PC-3 (cell line): ENCODE measurements at regions not wholly inside any gene's neighbourhood (a gene's known extent, or its start where the extent isn't known, plus 50 kb on each side); places are given as distances from the start of the nearest gene placed in this dataset.

Experiments
- ATAC-seq: fragments of 200-7000 bp; cut with Tn5 transposase; 2 replicates; pipeline ENCODE4 v1.9.1; 2020; ENCODE audit warnings: mild to moderate bottlenecking, moderate library complexity
- BruUV-seq: library from RNA; stranded (reverse); fragments of 400-500 nt; replicated peaks from 2 replicates; lab custom pipeline; 2021; lab: Mats Ljungman, UMichigan
- CTCF ChIA-PET: fragments of 300-600 bp; sonication (Branson Sonifier 250); formaldehyde crosslinking; loops from one replicate; lab custom pipeline; 2022; ENCODE audit warnings: antibody characterized with exemption; lab: Charles Lee
- POLR2A ChIA-PET: fragments of 300-600 bp; sonication (Branson Sonifier 250); formaldehyde crosslinking; loops from one replicate; lab custom pipeline; 2022; ENCODE audit warnings: antibody characterized with exemption; ENCODE audit not compliant: unreplicated experiment; lab: Charles Lee
- DNase-seq: peaks from one replicate; pipeline ENCODE4 v3.0.0-alpha.2; 2015
- H2AFZ ChIP-seq: fragments of 300-600 bp; sonication (generic); 2 replicates; pipeline ENCODE4 v1.6.0; 2016; ENCODE audit warnings: antibody characterized with exemption, low read length
- H3F3A ChIP-seq: fragments of 300-600 bp; sonication (generic); one replicate; pipeline ENCODE4 v1.6.0; 2017; ENCODE audit warnings: antibody characterized with exemption, low read length, control low read depth, mild to moderate bottlenecking; ENCODE audit not compliant: unreplicated experiment
- H3K27ac ChIP-seq: fragments of 300-600 bp; sonication (generic); 2 replicates; pipeline ENCODE4 v1.5.1; 2016; ENCODE audit warnings: mild to moderate bottlenecking, low read length
- H3K27me3 ChIP-seq: fragments of 300-600 bp; sonication (generic); 2 replicates; pipeline ENCODE4 v1.6.1; 2016; ENCODE audit warnings: low read length, mixed read lengths
- H3K36me3 ChIP-seq: fragments of 300-600 bp; sonication (generic); 2 replicates; pipeline ENCODE4 v1.6.1; 2016; ENCODE audit warnings: low read depth, mixed run types, low read length, mixed read lengths
- H3K4me1 ChIP-seq: fragments of 300-600 bp; sonication (generic); 2 replicates; pipeline ENCODE4 v1.5.1; 2016; ENCODE audit warnings: low read length; ENCODE audit not compliant: insufficient read depth
- H3K4me2 ChIP-seq: fragments of 300-600 bp; sonication (generic); 2 replicates; pipeline ENCODE4 v1.6.0; 2016; ENCODE audit warnings: low read length
- H3K4me3 ChIP-seq: fragments of 300-600 bp; sonication (generic); 2 replicates; pipeline ENCODE4 v1.5.1; 2016; ENCODE audit warnings: mild to moderate bottlenecking, low read length, mixed read lengths
- H3K79me2 ChIP-seq: fragments of 300-600 bp; sonication (generic); 2 replicates; pipeline ENCODE4 v1.6.1; 2017; ENCODE audit warnings: low read length, mixed read lengths
- H3K9ac ChIP-seq: fragments of 300-600 bp; sonication (generic); 2 replicates; pipeline ENCODE4 v1.6.0; 2016; ENCODE audit warnings: mild to moderate bottlenecking, low read length
- H3K9me2 ChIP-seq: fragments of 300-600 bp; sonication (generic); replicated peaks from 2 replicates; pipeline ENCODE4 v1.6.1; 2016; ENCODE audit warnings: mixed run types, low read length, mixed read lengths
- H3K9me3 ChIP-seq: fragments of 300-600 bp; sonication (generic); 2 replicates; pipeline ENCODE4 v1.6.1; 2016; ENCODE audit warnings: low read length, mixed read lengths
- H4K20me1 ChIP-seq: fragments of 300-600 bp; sonication (generic); 2 replicates; pipeline ENCODE4 v1.6.1; 2016; ENCODE audit warnings: low read length, mixed read lengths
- EZH2 ChIP-seq: fragments of 300-600 bp; sonication (generic); IDR thresholded peaks from one replicate; pipeline ENCODE4 v1.6.1; 2017; ENCODE audit warnings: antibody characterized with exemption, mild to moderate bottlenecking, low read length; ENCODE audit not compliant: unreplicated experiment
- EZH2phosphoT487 ChIP-seq: fragments of 300-600 bp; sonication (generic); IDR thresholded peaks from 2 replicates; pipeline ENCODE4 v1.6.1; 2018; ENCODE audit warnings: mild to moderate bottlenecking, antibody characterized with exemption, low read length, borderline replicate concordance
- intact Hi-C: fragments of 100-400 bp; cut with micrococcal nuclease; formaldehyde crosslinking; loops from 2 replicates; pipeline ENCODE4 v1.9.0; 2023
- TF ChIP-seq, protein P1 (sequence below): fragments of 300-600 bp; sonication (generic); conservative IDR thresholded peaks from 2 replicates; pipeline ENCODE4 v1.5.1; 2017; ENCODE audit warnings: antibody characterized with exemption, low read depth, mild to moderate bottlenecking, low read length

DNA sequence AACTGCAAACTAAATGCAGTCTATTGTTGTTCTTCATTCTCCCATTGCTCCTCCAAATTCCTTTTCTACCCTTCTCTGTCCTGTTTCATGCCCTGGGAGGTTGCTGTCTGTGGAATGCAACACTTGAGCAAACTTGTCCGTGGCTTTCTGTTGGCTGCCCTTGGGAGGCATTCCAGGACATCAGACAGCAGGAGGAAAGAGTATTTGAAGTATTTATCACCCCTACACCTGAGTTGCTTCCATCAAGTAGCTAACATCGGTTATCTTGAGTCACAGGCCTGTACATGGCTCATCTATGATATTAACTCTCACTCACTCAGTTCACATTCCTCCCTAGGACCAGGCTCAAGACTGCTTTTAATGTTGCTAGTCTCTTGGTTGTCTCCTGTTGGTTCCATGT is 803.4 kb upstream of the CDH6 start:
- ChIA-PET CTCF (no interaction called here), POLR2A (no interaction called here)
- Histone ChIP-seq H4K20me1 (no peaks in the 10 kb centered on the region), H3K27ac (no peak overlapping the region), H3K9ac (no peak overlapping the region), H3K27me3 (no peaks in the 10 kb centered on the region), H3K4me1 (no peaks in the 10 kb centered on the region), H3K9me3 (no peaks in the 10 kb centered on the region), H3F3A (no peaks in the 10 kb centered on the region), H3K79me2 (no peaks in the 10 kb centered on the region), H3K36me3 (no peaks in the 10 kb centered on the region), H2AFZ (peak overlapping the region; percentile 20; the same call in 1 of the 2 replicates), H3K9me2 (no peaks in the 10 kb centered on the region), H3K4me2 (no peak overlapping the region), H3K4me3 (no peak overlapping the region)
- ATAC-seq (no peak), DNase-seq (no peak)
- BruUV-seq: no TSS peak
- intact Hi-C loops: no loop called here
- TF ChIP-seq, protein P1, sequence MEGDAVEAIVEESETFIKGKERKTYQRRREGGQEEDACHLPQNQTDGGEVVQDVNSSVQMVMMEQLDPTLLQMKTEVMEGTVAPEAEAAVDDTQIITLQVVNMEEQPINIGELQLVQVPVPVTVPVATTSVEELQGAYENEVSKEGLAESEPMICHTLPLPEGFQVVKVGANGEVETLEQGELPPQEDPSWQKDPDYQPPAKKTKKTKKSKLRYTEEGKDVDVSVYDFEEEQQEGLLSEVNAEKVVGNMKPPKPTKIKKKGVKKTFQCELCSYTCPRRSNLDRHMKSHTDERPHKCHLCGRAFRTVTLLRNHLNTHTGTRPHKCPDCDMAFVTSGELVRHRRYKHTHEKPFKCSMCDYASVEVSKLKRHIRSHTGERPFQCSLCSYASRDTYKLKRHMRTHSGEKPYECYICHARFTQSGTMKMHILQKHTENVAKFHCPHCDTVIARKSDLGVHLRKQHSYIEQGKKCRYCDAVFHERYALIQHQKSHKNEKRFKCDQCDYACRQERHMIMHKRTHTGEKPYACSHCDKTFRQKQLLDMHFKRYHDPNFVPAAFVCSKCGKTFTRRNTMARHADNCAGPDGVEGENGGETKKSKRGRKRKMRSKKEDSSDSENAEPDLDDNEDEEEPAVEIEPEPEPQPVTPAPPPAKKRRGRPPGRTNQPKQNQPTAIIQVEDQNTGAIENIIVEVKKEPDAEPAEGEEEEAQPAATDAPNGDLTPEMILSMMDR: no peak
- TF ChIP-seq EZH2 (no peak), EZH2phosphoT487 (no peak)

DNA sequence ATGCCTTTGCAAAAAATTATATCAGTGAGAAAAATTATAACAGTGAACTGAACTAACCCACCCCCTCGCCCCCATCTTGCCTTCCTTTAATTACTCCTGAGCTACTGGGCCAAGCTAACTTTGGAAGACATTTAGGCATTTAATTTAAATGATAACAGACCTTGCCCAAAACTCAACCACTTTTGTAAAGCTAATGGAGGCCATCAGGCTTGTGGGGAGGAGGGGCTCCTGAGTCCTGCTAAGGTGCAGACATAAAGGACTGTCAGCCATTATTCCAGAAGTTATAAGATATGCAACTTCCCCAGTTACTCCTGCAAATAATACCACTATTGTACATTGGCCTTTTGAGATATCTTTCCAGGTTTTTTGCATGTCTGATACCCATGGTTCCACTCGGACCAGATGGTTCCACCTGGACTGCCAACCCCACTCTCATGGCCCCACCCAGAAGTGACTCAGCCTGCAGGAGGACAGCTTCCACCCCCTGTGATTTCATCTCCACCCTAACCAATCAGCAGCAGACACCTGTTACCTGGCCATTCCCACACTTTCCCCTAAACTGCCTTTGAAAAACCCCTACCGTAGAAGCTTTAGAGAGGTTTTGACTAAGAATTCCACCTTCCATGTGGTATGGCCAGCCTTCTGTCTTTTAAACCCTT is 805.4 kb upstream of the CDH6 start:
- H3K36me3 ChIP-seq: no peaks in the 10 kb centered on the region
- no peak overlapping the region for H3K27ac ChIP-seq
- ChIA-PET POLR2A (no interaction called here), CTCF (no interaction called here)
- no peaks in the 10 kb centered on the region for H3K79me2 ChIP-seq
- H3K4me2 ChIP-seq: no peak overlapping the region
- no TSS peak for BruUV-seq
- no peaks in the 10 kb centered on the region for H3K4me1 ChIP-seq
- no peak overlapping the region for H2AFZ ChIP-seq
- H3K9me3 ChIP-seq: no peaks in the 10 kb centered on the region
- no peak overlapping the region for H3K4me3 ChIP-seq
- no peak for ATAC-seq
- intact Hi-C loops: no loop called here
- no peaks in the 10 kb centered on the region for H3K27me3 ChIP-seq
- no peaks in the 10 kb centered on the region for H4K20me1 ChIP-seq
- H3F3A ChIP-seq: no peaks in the 10 kb centered on the region
- no peak overlapping the region for H3K9ac ChIP-seq
- DNase-seq: no peak
- H3K9me2 ChIP-seq: no peaks in the 10 kb centered on the region
- no peak for TF ChIP-seq EZH2phosphoT487
- no peak for TF ChIP-seq EZH2
- TF ChIP-seq, protein P1: no peak

DNA sequence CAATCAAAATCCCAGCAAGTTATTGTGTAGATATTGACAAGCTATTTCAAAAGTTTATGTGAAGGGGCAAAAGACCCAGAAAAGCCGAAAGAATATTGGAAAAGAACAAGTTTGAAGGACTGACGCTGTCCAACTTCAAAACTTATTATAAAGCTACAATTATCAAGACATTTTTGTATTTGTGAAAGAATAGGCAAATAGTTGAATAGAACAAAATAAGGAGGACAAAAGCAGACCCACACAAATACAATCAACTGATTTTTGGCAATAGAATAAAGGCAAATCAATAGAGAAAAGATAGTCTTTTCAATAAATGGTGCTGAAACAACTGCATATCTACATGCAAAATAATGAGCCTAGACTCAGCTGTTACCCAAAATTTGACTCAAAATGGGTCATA is 807.7 kb upstream of the CDH6 start:
- ATAC-seq: no peak
- CTCF ChIA-PET: no interaction called here
- no peak overlapping the region for H2AFZ ChIP-seq

More for the DNA sequence above, 807.7 kb upstream of the CDH6 start:
- no peaks in the 10 kb centered on the region for H3K4me1 ChIP-seq
- TF ChIP-seq EZH2 (no peak), EZH2phosphoT487 (no peak)
- TF ChIP-seq, protein P1: no peak
- H3K27me3 ChIP-seq: no peaks in the 10 kb centered on the region
- no peaks in the 10 kb centered on the region for H3K9me3 ChIP-seq
- BruUV-seq: no TSS peak
- H3K79me2 ChIP-seq: no peaks in the 10 kb centered on the region
- no peak overlapping the region for H3K27ac ChIP-seq
- no peak overlapping the region for H3K4me3 ChIP-seq
- H3F3A ChIP-seq: no peaks in the 10 kb centered on the region
- H3K4me2 ChIP-seq: no peak overlapping the region
- intact Hi-C loops: no loop called here
- no peaks in the 10 kb centered on the region for H3K9me2 ChIP-seq
- POLR2A ChIA-PET: no interaction called here
- H3K36me3 ChIP-seq: no peaks in the 10 kb centered on the region
- DNase-seq: no peak
- no peak overlapping the region for H3K9ac ChIP-seq
- H4K20me1 ChIP-seq: no peaks in the 10 kb centered on the region
